ENCODE measurements at regions not wholly inside any gene's neighbourhood (a gene's known extent, or its start where the extent isn't known, plus 50 kb on each side); places are given as distances from the start of the nearest gene placed in this dataset.

DNA sequence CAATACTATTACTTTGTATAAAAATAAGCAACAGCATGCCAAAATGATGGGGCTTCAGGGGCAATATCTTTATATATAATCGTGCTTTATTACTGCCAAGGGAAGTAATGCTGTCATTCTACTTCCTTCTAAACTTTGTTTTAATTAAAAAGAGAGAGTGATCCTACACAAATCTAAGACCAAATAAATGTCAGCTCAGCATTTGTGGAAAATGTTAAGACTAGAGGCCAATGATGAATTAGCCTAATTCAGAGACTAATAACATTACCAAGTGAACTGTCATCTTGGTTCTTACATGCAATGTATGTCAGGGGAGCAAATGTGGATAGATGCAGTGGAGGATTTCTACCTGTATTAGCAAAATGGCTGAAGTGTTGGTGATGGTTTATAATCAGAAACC is 166.4 kb upstream of the PTCHD1 start:
- H2AFZ ChIP-seq (ENCODE audit: low read depth) = no peak overlapping the region
- TF ChIP-seq CHD2 (IDR thresholded peaks at IDR 0.05; ENCODE audit: low read length, partially characterized antibody) = no peak
- no peak for TF ChIP-seq RAD21 (IDR thresholded peaks at IDR 0.05; ENCODE audit: low read length)
- no peak for TF ChIP-seq TAF1 (IDR thresholded peaks at IDR 0.05; ENCODE audit: borderline replicate concordance, low read depth, low read length)
- TF ChIP-seq RXRA (IDR thresholded peaks at IDR 0.05; ENCODE audit: borderline replicate concordance, low read depth) = no peak
- TF ChIP-seq, protein P1, sequence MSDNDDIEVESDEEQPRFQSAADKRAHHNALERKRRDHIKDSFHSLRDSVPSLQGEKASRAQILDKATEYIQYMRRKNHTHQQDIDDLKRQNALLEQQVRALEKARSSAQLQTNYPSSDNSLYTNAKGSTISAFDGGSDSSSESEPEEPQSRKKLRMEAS (IDR thresholded peaks at IDR 0.05; ENCODE audit: low read depth) = no peak
- TF ChIP-seq EP300 (IDR thresholded peaks at IDR 0.05; ENCODE audit: borderline replicate concordance in 1 of 2, low read depth in 1 of 2, low read length in 1 of 2) = no peak
- TF ChIP-seq TCF12 (IDR thresholded peaks at IDR 0.05) = no peak
- TF ChIP-seq FOXJ3 (CRISPR knock-in tag; IDR thresholded peaks at IDR 0.05) = no peak
- H3K4me1 ChIP-seq (ENCODE audit: control insufficient read depth in 1 of 2, insufficient read depth in 2 of 2, low read depth in 1 of 2, low read length in 1 of 2) = no peaks in the 10 kb centered on the region
- H3F3A ChIP-seq (replicated peaks; ENCODE audit: insufficient read depth) = no peaks in the 10 kb centered on the region
- CTCF ChIA-PET = interaction anchor here (0.7 kb wide), 1 partner anchor 118 kb away, joined by 3 read pairs; no protein-coding TSS in a partner anchor
- no peaks in the 10 kb centered on the region for H3K9me3 ChIP-seq
- POLR2A ChIA-PET = no interaction called here
- H3K27ac ChIP-seq (ENCODE audit: low read depth in 2 of 2, low read length in 1 of 2) = no peak overlapping the region
- no peak overlapping the region for H3K4me3 ChIP-seq (ENCODE audit: low read depth in 2 of 2, low read length in 1 of 2)
- no peak overlapping the region for H3K9ac ChIP-seq
- no peaks in the 10 kb centered on the region for H3K79me2 ChIP-seq (ENCODE audit: insufficient read depth)
- H3K4me2 ChIP-seq = no peak overlapping the region
- no peaks in the 10 kb centered on the region for H3K9me2 ChIP-seq
- DNase-seq = no peak
- H4K20me1 ChIP-seq (ENCODE audit: insufficient read depth) = no peaks in the 10 kb centered on the region
- no peaks in the 10 kb centered on the region for H3K27me3 ChIP-seq (ENCODE audit: insufficient read depth)
- no peaks in the 10 kb centered on the region for H3K36me3 ChIP-seq (replicated peaks in 1 of 2; ENCODE audit: control insufficient read depth in 1 of 2, insufficient read depth in 2 of 2, low read length in 1 of 2)
- 3% methylated on average over 1 of the region's 1 CpG for WGBS (ENCODE audit: low lambda C conversion rate)

DNA sequence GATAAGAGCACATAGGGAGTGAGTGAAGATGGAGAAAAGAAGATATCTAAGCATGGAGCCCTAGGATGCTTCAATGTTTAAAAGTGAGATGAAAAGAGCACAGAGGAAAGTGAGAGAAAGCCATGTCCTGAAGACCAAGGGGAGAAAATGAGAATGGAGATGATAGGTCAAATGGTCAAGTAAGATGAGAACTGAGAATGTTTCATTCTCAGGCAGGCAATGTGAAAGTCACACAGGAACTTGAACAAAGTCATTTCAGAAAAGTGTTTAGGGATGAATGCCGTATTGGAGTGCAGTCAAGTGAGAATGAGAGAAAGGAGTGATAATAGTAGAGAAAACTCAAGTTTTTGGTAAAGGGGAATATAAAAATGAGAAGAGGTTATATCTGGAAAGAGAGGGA is 148.7 kb upstream of the PTCHD1 start:
- Histone ChIP-seq H3K79me2 (ENCODE audit: insufficient read depth) (no peaks in the 10 kb centered on the region), H3K36me3 (replicated peaks in 1 of 2; ENCODE audit: control insufficient read depth in 1 of 2, insufficient read depth in 2 of 2, low read length in 1 of 2) (no peaks in the 10 kb centered on the region), H3F3A (replicated peaks; ENCODE audit: insufficient read depth) (no peaks in the 10 kb centered on the region), H3K27me3 (ENCODE audit: insufficient read depth) (no peaks in the 10 kb centered on the region), H3K4me2 (no peak overlapping the region), H3K4me3 (ENCODE audit: low read depth in 2 of 2, low read length in 1 of 2) (no peak overlapping the region), H2AFZ (ENCODE audit: low read depth) (no peak overlapping the region), H3K9ac (no peak overlapping the region), H3K4me1 (ENCODE audit: control insufficient read depth in 1 of 2, insufficient read depth in 2 of 2, low read depth in 1 of 2, low read length in 1 of 2) (no peaks in the 10 kb centered on the region), H4K20me1 (ENCODE audit: insufficient read depth) (no peaks in the 10 kb centered on the region), H3K9me3 (no peaks in the 10 kb centered on the region), H3K9me2 (no peaks in the 10 kb centered on the region), H3K27ac (ENCODE audit: low read depth in 2 of 2, low read length in 1 of 2) (no peak overlapping the region)
- POLR2A ChIA-PET = no interaction called here
- TF ChIP-seq, protein P2, sequence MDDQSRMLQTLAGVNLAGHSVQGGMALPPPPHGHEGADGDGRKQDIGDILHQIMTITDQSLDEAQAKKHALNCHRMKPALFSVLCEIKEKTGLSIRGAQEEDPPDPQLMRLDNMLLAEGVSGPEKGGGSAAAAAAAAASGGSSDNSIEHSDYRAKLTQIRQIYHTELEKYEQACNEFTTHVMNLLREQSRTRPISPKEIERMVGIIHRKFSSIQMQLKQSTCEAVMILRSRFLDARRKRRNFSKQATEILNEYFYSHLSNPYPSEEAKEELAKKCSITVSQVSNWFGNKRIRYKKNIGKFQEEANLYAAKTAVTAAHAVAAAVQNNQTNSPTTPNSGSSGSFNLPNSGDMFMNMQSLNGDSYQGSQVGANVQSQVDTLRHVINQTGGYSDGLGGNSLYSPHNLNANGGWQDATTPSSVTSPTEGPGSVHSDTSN (IDR thresholded peaks at IDR 0.05) = no peak
- TF ChIP-seq SIN3A (IDR thresholded peaks at IDR 0.05; ENCODE audit: borderline replicate concordance, low read depth, low read length) (no peak), RFX5 (IDR thresholded peaks at IDR 0.05; ENCODE audit: low read length) (no peak), EP300 (IDR thresholded peaks at IDR 0.05; ENCODE audit: borderline replicate concordance in 1 of 2, low read depth in 1 of 2, low read length in 1 of 2) (no peak), FOXM1 (IDR thresholded peaks at IDR 0.05; ENCODE audit: low read depth) (no peak), TAF1 (IDR thresholded peaks at IDR 0.05; ENCODE audit: borderline replicate concordance, low read depth, low read length) (no peak), NRF1 (IDR thresholded peaks at IDR 0.05; ENCODE audit: low read depth, low read length) (no peak), TCF12 (IDR thresholded peaks at IDR 0.05) (no peak), RCOR1 (IDR thresholded peaks at IDR 0.05; ENCODE audit: low read length) (no peak), ELF1 (IDR thresholded peaks at IDR 0.05) (no peak), RXRA (IDR thresholded peaks at IDR 0.05; ENCODE audit: borderline replicate concordance, low read depth) (no peak), GABPA (IDR thresholded peaks at IDR 0.05; ENCODE audit: low read depth) (no peak), RAD21 (IDR thresholded peaks at IDR 0.05; ENCODE audit: low read length) (no peak)
- TF ChIP-seq, protein P3, sequence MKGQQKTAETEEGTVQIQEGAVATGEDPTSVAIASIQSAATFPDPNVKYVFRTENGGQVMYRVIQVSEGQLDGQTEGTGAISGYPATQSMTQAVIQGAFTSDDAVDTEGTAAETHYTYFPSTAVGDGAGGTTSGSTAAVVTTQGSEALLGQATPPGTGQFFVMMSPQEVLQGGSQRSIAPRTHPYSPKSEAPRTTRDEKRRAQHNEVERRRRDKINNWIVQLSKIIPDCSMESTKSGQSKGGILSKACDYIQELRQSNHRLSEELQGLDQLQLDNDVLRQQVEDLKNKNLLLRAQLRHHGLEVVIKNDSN (IDR thresholded peaks at IDR 0.05; ENCODE audit: borderline replicate concordance, low read depth) = no peak
- TF ChIP-seq, protein P4, sequence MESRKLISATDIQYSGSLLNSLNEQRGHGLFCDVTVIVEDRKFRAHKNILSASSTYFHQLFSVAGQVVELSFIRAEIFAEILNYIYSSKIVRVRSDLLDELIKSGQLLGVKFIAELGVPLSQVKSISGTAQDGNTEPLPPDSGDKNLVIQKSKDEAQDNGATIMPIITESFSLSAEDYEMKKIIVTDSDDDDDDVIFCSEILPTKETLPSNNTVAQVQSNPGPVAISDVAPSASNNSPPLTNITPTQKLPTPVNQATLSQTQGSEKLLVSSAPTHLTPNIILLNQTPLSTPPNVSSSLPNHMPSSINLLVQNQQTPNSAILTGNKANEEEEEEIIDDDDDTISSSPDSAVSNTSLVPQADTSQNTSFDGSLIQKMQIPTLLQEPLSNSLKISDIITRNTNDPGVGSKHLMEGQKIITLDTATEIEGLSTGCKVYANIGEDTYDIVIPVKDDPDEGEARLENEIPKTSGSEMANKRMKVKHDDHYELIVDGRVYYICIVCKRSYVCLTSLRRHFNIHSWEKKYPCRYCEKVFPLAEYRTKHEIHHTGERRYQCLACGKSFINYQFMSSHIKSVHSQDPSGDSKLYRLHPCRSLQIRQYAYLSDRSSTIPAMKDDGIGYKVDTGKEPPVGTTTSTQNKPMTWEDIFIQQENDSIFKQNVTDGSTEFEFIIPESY (IDR thresholded peaks at IDR 0.05; ENCODE audit: borderline replicate concordance, low read depth) = no peak
- TF ChIP-seq, protein P5, sequence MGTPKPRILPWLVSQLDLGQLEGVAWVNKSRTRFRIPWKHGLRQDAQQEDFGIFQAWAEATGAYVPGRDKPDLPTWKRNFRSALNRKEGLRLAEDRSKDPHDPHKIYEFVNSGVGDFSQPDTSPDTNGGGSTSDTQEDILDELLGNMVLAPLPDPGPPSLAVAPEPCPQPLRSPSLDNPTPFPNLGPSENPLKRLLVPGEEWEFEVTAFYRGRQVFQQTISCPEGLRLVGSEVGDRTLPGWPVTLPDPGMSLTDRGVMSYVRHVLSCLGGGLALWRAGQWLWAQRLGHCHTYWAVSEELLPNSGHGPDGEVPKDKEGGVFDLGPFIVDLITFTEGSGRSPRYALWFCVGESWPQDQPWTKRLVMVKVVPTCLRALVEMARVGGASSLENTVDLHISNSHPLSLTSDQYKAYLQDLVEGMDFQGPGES (IDR thresholded peaks at IDR 0.05; ENCODE audit: low read depth, low read length) = no peak
- DNase-seq = no peak
- CTCF ChIA-PET = no interaction called here
- WGBS (ENCODE audit: low lambda C conversion rate) = 5% methylated on average over 1 of the region's 1 CpG
